ENCODE measurements at regions not wholly inside any gene's neighbourhood (a gene's known extent, or its start where the extent isn't known, plus 50 kb on each side); places are given as distances from the start of the nearest gene placed in this dataset.

GRCh38 chr20:22920898-22921297 is 114.2 kb upstream of the SSTR4 start:
- DNase-seq (ENCODE audit: low read depth) = no peak

DNA sequence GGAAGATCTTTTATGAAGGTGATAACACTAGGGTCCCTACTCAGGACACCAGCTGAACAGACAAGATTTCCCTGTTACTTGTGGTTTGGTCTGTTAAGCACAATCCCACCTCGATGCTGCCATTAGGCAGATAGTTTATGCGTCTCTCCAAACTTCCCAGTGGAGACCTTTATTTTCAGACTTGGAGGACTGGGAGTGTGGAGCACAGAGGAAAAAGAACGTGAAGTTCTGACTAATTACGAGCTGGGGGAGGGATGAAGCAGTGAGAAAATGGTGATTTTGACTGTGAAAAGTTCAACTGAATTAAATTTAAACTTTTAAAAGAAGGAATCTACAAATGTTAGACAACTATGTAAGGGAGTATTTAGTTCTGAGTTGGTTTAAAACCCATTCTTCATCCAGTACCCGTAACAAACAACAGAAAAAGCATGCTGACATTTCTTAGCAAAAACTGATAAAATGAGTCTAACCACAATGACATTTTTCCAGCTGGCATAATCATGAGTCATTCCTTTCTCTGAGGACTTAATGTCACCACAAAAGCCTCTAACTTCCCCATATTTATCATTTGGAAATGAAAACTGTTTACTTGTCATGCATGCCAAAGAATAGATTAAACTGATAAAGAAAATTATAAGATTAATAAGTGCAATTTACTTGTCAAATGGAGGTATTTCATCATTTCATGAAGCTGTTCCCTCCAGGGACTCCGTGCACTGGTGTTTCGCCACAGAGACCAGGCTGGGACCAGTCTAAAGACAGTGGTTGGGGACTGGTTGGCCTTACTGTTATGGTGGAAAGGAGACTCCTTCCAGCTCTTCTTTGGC is 113.3 kb upstream of the SSTR4 start:
- DNase-seq (ENCODE audit: low read depth) = no peak

GRCh38 chr20:22922987-22923386 is 112.1 kb upstream of the SSTR4 start:
- no peak for DNase-seq (ENCODE audit: low read depth)

DNA sequence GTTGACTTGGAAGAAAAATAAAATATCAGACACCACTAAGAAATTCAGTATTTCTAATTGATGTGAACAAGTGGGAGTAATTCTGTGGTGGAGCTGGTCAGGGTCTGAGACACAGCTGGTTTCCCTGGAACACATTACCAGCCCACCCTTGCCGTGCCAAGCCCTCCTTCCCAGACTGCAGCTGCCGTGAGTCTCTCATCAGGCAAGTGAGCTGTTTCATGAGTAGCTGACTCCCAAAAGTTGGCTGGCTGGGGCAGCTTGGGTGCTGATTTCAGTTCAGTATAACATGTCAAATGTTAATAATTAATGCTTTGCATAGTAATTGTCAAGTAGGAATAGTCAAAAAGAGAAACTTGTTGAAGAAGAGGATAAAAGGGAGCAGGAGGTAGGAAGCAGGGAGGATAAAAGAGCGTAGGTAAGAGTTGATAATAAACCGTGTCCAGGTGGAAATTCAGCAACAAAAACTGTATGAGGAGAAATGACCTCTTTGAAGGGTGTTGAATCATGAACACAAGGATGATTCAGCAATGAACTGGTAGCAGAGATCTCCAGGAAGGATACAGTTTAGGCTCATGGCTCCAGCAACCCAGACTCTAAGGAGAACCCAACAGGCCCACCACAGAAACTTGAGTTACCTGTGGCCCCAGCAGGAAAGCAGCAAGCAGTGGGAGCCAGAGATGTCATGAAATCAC is 110.9 kb upstream of the SSTR4 start:
- no peak for DNase-seq (ENCODE audit: low read depth)

DNA sequence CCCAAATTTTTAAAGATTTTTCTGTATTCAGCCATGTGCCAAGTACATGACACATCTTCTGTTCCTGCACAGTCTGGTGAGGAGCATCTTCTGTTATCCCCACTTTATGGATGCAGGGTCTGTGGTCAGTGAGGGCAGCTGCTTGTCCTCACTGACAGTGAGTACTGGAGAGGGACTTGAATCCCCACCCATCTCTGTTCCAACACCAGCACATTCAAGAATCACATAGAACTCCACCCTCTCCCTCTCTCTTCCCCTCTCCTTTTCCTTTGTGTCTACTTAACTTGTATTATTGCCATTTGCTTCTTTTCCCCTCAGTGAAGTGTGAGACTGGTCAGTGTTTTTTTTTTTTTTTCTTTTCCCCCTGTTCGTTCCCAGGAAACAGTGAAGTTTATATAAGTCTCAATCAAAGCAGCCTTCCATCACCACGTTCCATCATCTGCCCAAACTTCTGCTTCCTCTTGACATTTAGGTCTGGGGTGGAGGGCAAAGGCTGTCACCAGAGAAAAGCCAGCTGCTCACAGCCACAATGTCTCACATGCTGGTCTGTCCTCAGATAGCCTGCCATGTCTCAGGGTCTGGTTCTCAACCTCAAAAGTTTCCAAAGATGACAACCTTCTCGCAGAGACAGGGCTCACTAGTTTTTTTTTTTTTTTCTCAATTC is 110.0 kb upstream of the SSTR4 start:
- DNase-seq (ENCODE audit: low read depth) = no peak

GRCh38 chr20:22925613-22925983 is 109.5 kb upstream of the SSTR4 start:
- no peak for DNase-seq (ENCODE audit: low read depth)

DNA sequence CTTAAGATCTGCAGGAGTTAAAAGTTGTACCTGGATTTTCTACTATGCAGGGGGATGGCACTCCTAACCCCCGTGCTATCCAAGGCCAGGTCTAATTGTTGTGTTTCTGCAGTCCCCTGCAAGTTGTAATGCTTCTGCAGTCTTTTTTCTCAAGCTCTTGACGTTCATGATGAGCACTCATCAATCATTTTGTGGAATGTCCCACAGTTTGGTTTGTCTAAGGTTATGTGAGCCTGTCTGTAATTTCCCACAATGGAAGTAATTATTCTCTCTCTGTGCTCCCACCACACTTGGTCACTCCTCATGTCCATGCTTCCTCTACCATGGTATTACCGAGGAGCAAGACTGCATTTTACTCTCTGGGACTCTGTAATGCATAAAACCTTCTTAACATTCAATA is 107.6 kb upstream of the SSTR4 start:
- no peak for DNase-seq (ENCODE audit: low read depth)

DNA sequence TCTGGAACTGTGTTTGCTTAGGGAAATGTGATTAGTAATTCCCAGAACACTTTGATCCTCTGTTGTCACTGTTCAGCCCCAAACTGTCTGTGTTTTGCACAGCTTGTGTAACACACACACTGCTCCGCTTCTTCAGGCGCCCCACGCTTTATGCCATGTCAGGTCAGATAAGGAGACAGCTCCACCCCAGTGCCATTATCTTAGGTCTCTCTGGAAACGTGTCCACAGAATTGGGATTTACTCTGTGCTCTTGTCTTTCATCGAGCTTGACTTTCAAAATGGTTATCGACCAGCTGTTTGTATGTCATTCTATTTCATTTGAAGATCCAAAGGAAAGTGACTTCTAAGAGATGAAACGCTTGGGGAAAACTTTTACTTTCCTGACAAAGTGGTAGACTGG is 106.4 kb upstream of the SSTR4 start:
- no peak for DNase-seq (ENCODE audit: low read depth)

- no peak for DNase-seq (ENCODE audit: low read depth)
These were observed 105.5 kb upstream of the SSTR4 start for GRCh38 chr20:22929661-22930060.

DNA sequence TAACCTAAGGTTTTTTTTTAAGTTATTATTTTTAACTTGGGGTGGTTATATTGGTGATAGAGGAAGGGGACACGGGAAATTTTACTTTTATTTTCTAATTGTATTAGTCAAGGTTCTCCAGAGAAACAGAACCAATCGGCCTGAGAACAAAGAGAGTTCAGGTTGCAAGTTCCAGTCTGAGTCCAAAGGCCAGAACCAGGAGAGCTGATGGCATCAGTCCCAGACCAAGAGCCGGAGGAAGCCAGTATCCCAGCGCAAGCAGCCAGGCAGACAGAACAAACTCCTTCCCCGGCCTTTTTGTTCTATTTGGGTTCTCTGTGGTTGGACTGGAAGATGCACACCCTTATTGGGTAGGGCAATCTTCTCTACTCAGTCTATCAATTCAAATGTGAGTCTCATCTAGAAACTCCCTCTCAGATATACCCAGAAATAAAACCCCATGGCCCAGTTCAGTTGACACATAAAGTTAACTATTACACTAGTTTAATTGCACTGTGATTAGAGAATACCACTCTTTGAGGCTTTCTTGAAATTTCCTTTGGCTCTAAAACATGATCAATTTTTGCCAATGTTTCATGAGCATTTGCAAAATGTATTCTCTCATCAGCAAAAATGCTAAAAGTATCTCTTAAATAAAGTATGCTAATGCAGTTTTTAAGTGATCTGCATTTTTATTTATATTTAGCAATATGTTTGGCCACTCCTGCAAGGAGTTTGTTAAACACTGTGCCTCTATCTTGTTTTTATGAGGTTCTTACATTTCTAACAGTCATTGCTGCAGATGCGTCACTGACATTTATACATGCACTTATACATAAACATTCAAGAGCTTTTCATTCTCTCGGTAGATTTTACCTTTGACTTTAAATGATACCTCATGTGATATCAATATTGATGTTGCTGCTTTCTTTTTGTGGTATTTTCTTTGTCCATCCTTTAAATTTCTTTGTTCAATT is 103.2 kb upstream of the SSTR4 start:
- DNase-seq (ENCODE audit: low read depth) = no peak

- no peak for DNase-seq (ENCODE audit: low read depth)
These were observed 95.9 kb upstream of the SSTR4 start for GRCh38 chr20:22939181-22939580.

- DNase-seq (ENCODE audit: low read depth) = no peak
These were observed 94.8 kb upstream of the SSTR4 start for GRCh38 chr20:22940350-22940749.

DNA sequence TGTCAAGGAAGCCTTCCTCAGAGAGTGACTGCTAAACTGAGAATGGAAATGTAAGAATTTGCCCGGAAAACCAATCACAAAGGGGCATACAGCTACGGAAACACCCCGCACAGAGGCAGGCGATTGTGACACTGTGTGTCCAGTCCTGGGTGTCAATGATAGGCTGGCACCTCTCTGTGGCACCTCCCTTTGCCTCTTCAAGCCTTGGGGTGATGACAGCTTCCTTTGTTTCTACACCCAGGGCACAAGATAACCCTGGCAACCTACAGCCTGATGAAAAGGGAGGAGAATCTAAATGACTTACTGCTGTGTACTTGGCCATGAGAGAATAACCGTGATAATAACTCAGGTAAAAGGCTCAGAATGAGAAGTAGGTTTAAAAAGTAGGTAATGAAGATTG is 93.6 kb upstream of the SSTR4 start:
- DNase-seq (ENCODE audit: low read depth) = no peak

GRCh38 chr20:22942742-22943141 is 92.4 kb upstream of the SSTR4 start:
- no peak for DNase-seq (ENCODE audit: low read depth)

GRCh38 chr20:22944062-22944461 is 91.0 kb upstream of the SSTR4 start:
- no peak for DNase-seq (ENCODE audit: low read depth)

GRCh38 chr20:22944936-22945335 is 90.2 kb upstream of the SSTR4 start:
- no peak for DNase-seq (ENCODE audit: low read depth)

- DNase-seq (ENCODE audit: low read depth) = no peak
These were observed 88.5 kb upstream of the SSTR4 start for GRCh38 chr20:22946596-22946995.

- DNase-seq (ENCODE audit: low read depth) = no peak
These were observed 85.6 kb upstream of the SSTR4 start for GRCh38 chr20:22949331-22950109.

DNA sequence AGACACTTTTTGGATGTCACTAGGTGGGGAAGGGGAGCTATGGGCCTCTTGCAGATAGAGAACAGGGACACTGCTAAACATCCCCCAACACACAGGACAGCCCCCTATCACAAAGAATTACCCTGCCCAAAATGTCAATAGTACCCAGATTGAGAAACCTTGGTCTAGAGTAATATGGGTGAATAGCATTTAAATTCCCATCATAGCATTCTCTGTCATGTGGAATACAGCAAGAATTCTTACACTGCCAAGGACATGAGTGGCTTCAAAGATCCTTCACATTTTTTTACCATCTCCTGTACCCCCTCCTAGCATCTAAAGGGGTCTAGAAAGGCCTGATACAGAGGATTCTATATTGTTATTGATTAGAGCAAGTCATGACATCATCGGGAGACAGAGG is 83.1 kb upstream of the SSTR4 start:
- DNase-seq (ENCODE audit: low read depth) = no peak

DNA sequence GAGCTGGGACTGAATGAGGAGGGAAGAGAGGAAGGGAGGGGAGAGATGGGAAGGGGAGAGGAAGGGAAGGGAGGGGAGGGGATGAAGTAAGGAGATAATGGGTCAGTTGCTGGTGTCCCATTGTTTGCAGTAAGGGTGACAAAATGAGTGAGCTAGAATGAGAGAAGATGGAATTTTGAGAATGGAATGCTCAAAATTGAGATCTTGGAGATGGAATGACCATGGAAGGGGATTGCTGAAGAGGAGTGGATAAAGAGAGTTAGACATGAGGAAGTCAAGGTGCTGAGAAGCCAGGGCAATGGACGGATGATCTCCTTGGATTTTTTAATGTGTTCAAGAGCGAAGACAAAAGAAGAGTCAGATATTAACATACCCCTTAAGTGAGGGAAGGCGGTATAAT is 80.5 kb upstream of the SSTR4 start:
- DNase-seq (ENCODE audit: low read depth) = no peak

GRCh38 chr20:22958390-22958789 is 76.7 kb upstream of the SSTR4 start:
- DNase-seq (ENCODE audit: low read depth) = no peak
